ENCODE measurements at regions not wholly inside any gene's neighbourhood (a gene's known extent, or its start where the extent isn't known, plus 50 kb on each side); places are given as distances from the start of the nearest gene placed in this dataset.

DNA sequence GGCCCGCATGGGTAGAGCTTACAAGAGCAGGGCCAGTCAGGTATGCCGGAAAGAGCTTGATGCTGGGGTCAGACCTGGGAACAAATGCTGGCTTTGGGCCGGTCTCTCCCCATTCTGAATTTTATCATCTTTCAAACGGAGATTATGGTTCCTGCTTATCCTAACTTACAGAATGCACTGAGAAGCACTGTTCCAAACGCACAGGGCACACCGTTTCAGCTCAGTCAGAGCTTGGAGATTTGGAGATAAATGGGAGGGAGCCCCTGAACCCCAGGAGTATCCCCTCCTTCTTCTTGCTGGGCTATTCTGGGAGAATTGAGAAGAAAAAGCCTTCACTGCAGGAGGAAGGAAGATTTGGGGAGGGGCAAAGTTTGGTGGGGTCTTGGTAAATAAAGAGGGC is 169.4 kb downstream of the DDX1 start (continued):
- TF ChIP-seq, protein P1, sequence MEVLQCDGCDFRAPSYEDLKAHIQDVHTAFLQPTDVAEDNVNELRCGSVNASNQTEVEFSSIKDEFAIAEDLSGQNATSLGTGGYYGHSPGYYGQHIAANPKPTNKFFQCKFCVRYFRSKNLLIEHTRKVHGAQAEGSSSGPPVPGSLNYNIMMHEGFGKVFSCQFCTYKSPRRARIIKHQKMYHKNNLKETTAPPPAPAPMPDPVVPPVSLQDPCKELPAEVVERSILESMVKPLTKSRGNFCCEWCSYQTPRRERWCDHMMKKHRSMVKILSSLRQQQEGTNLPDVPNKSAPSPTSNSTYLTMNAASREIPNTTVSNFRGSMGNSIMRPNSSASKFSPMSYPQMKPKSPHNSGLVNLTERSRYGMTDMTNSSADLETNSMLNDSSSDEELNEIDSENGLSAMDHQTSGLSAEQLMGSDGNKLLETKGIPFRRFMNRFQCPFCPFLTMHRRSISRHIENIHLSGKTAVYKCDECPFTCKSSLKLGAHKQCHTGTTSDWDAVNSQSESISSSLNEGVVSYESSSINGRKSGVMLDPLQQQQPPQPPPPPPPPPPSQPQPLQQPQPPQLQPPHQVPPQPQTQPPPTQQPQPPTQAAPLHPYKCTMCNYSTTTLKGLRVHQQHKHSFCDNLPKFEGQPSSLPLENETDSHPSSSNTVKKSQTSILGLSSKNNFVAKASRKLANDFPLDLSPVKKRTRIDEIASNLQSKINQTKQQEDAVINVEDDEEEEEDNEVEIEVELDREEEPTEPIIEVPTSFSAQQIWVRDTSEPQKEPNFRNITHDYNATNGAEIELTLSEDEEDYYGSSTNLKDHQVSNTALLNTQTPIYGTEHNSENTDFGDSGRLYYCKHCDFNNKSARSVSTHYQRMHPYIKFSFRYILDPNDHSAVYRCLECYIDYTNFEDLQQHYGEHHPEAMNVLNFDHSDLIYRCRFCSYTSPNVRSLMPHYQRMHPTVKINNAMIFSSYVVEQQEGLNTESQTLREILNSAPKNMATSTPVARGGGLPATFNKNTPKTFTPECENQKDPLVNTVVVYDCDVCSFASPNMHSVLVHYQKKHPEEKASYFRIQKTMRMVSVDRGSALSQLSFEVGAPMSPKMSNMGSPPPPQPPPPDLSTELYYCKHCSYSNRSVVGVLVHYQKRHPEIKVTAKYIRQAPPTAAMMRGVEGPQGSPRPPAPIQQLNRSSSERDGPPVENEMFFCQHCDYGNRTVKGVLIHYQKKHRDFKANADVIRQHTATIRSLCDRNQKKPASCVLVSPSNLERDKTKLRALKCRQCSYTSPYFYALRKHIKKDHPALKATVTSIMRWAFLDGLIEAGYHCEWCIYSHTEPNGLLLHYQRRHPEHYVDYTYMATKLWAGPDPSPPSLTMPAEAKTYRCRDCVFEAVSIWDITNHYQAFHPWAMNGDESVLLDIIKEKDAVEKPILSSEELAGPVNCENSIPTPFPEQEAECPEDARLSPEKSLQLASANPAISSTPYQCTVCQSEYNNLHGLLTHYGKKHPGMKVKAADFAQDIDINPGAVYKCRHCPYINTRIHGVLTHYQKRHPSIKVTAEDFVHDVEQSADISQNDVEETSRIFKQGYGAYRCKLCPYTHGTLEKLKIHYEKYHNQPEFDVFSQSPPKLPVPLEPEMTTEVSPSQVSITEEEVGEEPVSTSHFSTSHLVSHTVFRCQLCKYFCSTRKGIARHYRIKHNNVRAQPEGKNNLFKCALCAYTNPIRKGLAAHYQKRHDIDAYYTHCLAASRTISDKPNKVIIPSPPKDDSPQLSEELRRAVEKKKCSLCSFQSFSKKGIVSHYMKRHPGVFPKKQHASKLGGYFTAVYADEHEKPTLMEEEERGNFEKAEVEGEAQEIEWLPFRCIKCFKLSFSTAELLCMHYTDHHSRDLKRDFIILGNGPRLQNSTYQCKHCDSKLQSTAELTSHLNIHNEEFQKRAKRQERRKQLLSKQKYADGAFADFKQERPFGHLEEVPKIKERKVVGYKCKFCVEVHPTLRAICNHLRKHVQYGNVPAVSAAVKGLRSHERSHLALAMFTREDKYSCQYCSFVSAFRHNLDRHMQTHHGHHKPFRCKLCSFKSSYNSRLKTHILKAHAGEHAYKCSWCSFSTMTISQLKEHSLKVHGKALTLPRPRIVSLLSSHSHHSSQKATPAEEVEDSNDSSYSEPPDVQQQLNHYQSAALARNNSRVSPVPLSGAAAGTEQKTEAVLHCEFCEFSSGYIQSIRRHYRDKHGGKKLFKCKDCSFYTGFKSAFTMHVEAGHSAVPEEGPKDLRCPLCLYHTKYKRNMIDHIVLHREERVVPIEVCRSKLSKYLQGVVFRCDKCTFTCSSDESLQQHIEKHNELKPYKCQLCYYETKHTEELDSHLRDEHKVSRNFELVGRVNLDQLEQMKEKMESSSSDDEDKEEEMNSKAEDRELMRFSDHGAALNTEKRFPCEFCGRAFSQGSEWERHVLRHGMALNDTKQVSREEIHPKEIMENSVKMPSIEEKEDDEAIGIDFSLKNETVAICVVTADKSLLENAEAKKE (CRISPR knock-in tag; IDR thresholded peaks at IDR 0.05), result no peak
- TF ChIP-seq CTCF (conservative IDR thresholded peaks at IDR 0.05; ENCODE audit: low read depth in 2 of 2) (no peak), NANOG (IDR thresholded peaks at IDR 0.05; ENCODE audit: borderline replicate concordance) (no peak), POLR2AphosphoS5 (IDR thresholded peaks at IDR 0.05; ENCODE audit: low read depth) (no peak), ZNF114 (CRISPR knock-in tag; IDR thresholded peaks at IDR 0.05) (no peak)

DNA sequence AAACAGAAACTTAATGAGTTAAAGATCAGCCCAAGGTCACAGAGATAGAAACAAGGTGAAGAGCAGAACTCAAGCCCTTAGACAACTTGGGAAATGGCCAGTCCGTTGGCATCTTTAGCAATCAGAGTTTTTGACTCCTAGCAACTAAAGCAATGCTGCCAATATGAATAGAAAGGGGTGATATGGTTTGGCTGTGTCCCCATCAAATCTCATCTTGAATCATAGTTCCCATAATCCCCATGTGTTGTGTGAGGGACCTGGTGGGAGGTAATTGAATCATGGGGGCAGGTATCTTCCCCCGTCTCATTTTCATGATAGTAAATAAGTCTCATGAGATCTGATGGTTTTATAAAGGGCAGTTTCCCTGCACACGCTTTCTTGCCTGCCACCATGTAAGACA is 170.2 kb downstream of the DDX1 start:
- Mint-ChIP-seq H3K27me3 (ENCODE audit: insufficient read depth, low read depth, poor library complexity) (no peaks in the 10 kb centered on the region), H3K9me3 (no peaks in the 10 kb centered on the region; the same call in 2 of the 3 replicates)

More for the DNA sequence above, 170.2 kb downstream of the DDX1 start:
- Mint-ChIP-seq H3K4me1 (peaks cover 5% of the 10 kb centered on the region; the same call in 2 of the 3 replicates), H3K4me3 (no peak overlapping the region), H3K36me3 (ENCODE audit: low read depth) (no peaks in the 10 kb centered on the region; the same call in 2 of the 3 replicates), H3K27ac (no peak overlapping the region)
- Histone ChIP-seq H3K79me2 (replicated peaks; ENCODE audit: insufficient read depth) (no peaks in the 10 kb centered on the region), H4K20me1 (replicated peaks; ENCODE audit: insufficient read depth) (no peaks in the 10 kb centered on the region), H3F3A (replicated peaks; ENCODE audit: low read depth) (no peaks in the 10 kb centered on the region), H3K4me3 (no peak overlapping the region), H3K27me3 (ENCODE audit: insufficient read depth) (no peaks in the 10 kb centered on the region), H3K36me3 (ENCODE audit: insufficient read depth) (no peaks in the 10 kb centered on the region), H3K9me2 (ENCODE audit: insufficient read depth) (no peaks in the 10 kb centered on the region), H3K4me1 (ENCODE audit: insufficient read depth) (no peaks in the 10 kb centered on the region), H3K27ac (ENCODE audit: low read depth) (no peak overlapping the region), H2AFZ (no peak overlapping the region), H3K4me2 (no peak overlapping the region)
- DNase-seq (ENCODE audit: low spot score) (no peak), ATAC-seq (no peak)
- no peak for TF ChIP-seq EZH2phosphoT487 (IDR thresholded peaks at IDR 0.05; ENCODE audit: unreplicated experiment)

All from GM23338 (cell line).